PC-9 (cell line): ENCODE measurements at regions not wholly inside any gene's neighbourhood (a gene's known extent, or its start where the extent isn't known, plus 50 kb on each side); places are given as distances from the start of the nearest gene placed in this dataset.

Experiments used
- BruUV-seq: library from RNA; stranded (reverse); fragments of 400-500 nt; replicated peaks from 2 replicates; lab custom pipeline; 2021; lab: Mats Ljungman, UMichigan
- CTCF ChIA-PET: fragments of 300-600 bp; sonication (Branson Sonifier 250); formaldehyde crosslinking; loops from one replicate; lab custom pipeline; 2022; ENCODE audit warnings: antibody characterized with exemption; lab: Charles Lee
- POLR2A ChIA-PET: fragments of 300-600 bp; sonication (Branson Sonifier 250); formaldehyde crosslinking; loops from one replicate; lab custom pipeline; 2022; ENCODE audit warnings: antibody characterized with exemption; ENCODE audit not compliant: unreplicated experiment; lab: Charles Lee
- DNase-seq, 2 experiments: peaks; one replicate each; pipeline versions ENCODE4 v3.0.0 to v3.0.0-alpha.2; 2015 to 2022; ENCODE audit warnings: mixed read lengths in 1 of 2
- H2AFZ ChIP-seq: fragments of 200-600 bp; sonication (generic); 2 replicates; pipeline ENCODE4 v1.8.1; 2017; ENCODE audit warnings: antibody characterized with exemption
- H3F3A ChIP-seq: fragments of 200-600 bp; sonication (generic); 2 replicates; pipeline ENCODE4 v1.8.1; 2017; ENCODE audit warnings: antibody characterized with exemption, mild to moderate bottlenecking, low read depth; ENCODE audit not compliant: insufficient read depth
- H3K27ac ChIP-seq: fragments of 200-600 bp; sonication (generic); 2 replicates; pipeline ENCODE4 v1.6.1; 2016; ENCODE audit warnings: mixed run types
- H3K27me3 ChIP-seq: fragments of 200-600 bp; sonication (generic); 2 replicates; pipeline ENCODE4 v1.6.1; 2016; ENCODE audit warnings: low read depth, mixed run types; ENCODE audit not compliant: insufficient read depth
- H3K36me3 ChIP-seq: fragments of 200-600 bp; sonication (generic); 2 replicates; pipeline ENCODE4 v1.6.1; 2016; ENCODE audit warnings: low read depth, mixed run types
- H3K4me1 ChIP-seq: fragments of 200-600 bp; sonication (generic); replicated peaks from 2 replicates; pipeline ENCODE4 v1.6.1; 2016; ENCODE audit warnings: mixed run types; ENCODE audit not compliant: insufficient read depth
- H3K4me2 ChIP-seq: fragments of 200-600 bp; sonication (generic); 2 replicates; pipeline ENCODE4 v1.6.1; 2017; ENCODE audit warnings: mixed run types
- H3K4me3 ChIP-seq: fragments of 200-600 bp; sonication (generic); 2 replicates; pipeline ENCODE4 v1.6.1; 2016; ENCODE audit warnings: mixed run types
- H3K79me2 ChIP-seq: fragments of 200-600 bp; sonication (generic); 2 replicates; pipeline ENCODE4 v1.6.1; 2017; ENCODE audit warnings: low read depth, mixed run types
- H3K9me2 ChIP-seq: fragments of 200-600 bp; sonication (generic); 2 replicates; pipeline ENCODE4 v1.8.1; 2017; ENCODE audit warnings: mild to moderate bottlenecking; ENCODE audit not compliant: insufficient read depth
- H3K9me3 ChIP-seq: fragments of 200-600 bp; sonication (generic); 2 replicates; pipeline ENCODE4 v1.8.1; 2016; ENCODE audit warnings: low read depth; ENCODE audit not compliant: insufficient read depth
- H4K20me1 ChIP-seq: fragments of 200-600 bp; sonication (generic); 2 replicates; pipeline ENCODE4 v1.8.1; 2017; ENCODE audit not compliant: insufficient read depth
- EZH2 ChIP-seq: fragments of 200-600 bp; sonication (generic); IDR thresholded peaks from 2 replicates; pipeline ENCODE4 v1.8.0; 2017; ENCODE audit warnings: antibody characterized with exemption, low read depth
- intact Hi-C: fragments of 100-400 bp; cut with micrococcal nuclease; formaldehyde crosslinking; loops from one replicate; pipeline ENCODE4 v1.10.0; 2022; ENCODE audit not compliant: unreplicated experiment
- TF ChIP-seq, protein P1 (sequence below): fragments of 200-600 bp; sonication (generic); conservative IDR thresholded peaks from 2 replicates; pipeline ENCODE4 v1.6.1; 2017; ENCODE audit warnings: mixed run types, antibody characterized with exemption, mild to moderate bottlenecking, moderate library complexity

DNA sequence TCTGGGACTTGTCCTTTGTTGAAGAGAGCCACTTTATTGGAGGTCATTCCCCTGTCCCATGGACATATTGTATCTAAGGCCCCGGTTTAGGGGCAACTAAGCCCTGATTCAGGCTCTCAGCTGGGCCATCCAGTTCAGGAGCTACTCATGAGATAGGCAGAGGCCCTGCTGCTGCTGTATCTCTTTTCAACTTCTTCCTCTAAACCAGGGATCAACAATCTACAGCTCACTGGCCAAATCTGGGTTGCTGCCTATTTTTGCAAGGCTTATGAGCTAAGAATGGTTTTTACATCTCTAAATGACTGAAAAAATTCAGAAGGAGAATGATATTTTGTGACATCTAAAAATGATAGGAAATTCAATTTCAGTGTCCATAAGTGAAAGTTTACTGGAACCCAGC, 166.8 kb upstream of the GLI3 start:
- Histone ChIP-seq H3K9me3 (no peaks in the 10 kb centered on the region), H3K4me1 (no peaks in the 10 kb centered on the region), H3K27me3 (peaks cover 71% of the 10 kb centered on the region), H3K27ac (no peak overlapping the region), H2AFZ (no peak overlapping the region), H3K9me2 (no peaks in the 10 kb centered on the region), H3K4me2 (no peak overlapping the region), H4K20me1 (no peaks in the 10 kb centered on the region; the same call in 1 of the 2 replicates), H3F3A (no peaks in the 10 kb centered on the region), H3K79me2 (no peaks in the 10 kb centered on the region), H3K36me3 (no peaks in the 10 kb centered on the region), H3K4me3 (no peak overlapping the region)
- BruUV-seq: no TSS peak
- ChIA-PET CTCF (no interaction called here), POLR2A (no interaction called here)
- intact Hi-C loops: no loop called here
- TF ChIP-seq, protein P1, sequence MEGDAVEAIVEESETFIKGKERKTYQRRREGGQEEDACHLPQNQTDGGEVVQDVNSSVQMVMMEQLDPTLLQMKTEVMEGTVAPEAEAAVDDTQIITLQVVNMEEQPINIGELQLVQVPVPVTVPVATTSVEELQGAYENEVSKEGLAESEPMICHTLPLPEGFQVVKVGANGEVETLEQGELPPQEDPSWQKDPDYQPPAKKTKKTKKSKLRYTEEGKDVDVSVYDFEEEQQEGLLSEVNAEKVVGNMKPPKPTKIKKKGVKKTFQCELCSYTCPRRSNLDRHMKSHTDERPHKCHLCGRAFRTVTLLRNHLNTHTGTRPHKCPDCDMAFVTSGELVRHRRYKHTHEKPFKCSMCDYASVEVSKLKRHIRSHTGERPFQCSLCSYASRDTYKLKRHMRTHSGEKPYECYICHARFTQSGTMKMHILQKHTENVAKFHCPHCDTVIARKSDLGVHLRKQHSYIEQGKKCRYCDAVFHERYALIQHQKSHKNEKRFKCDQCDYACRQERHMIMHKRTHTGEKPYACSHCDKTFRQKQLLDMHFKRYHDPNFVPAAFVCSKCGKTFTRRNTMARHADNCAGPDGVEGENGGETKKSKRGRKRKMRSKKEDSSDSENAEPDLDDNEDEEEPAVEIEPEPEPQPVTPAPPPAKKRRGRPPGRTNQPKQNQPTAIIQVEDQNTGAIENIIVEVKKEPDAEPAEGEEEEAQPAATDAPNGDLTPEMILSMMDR: no peak
- no peak for TF ChIP-seq EZH2
- DNase-seq: no peak

DNA sequence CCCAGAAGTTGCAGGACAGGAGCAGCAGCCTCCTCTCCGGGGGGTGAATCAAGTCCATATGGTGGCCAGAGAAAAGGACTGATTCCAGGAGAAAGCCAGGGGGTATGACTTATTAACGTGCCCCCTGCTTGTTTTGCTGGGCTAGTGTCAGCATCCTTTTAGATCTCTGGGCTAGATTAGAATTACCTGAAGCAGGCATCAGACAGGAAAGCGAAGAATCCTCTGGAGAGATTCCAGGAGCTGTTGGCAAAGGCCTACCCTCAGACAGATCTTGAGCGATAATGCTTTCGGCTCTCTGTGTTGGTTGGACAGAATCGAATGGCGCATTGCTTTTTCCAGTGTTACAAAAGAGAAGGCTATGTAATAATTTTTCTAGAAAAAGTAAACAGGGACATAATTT, 164.0 kb upstream of the GLI3 start:
- Histone ChIP-seq H3K27me3 (peaks cover 45% of the 10 kb centered on the region), H3K9me2 (no peaks in the 10 kb centered on the region), H3K4me1 (no peaks in the 10 kb centered on the region), H3K9me3 (no peaks in the 10 kb centered on the region), H2AFZ (no peak overlapping the region), H4K20me1 (no peaks in the 10 kb centered on the region), H3F3A (no peaks in the 10 kb centered on the region), H3K4me3 (no peak overlapping the region), H3K27ac (no peak overlapping the region), H3K36me3 (no peaks in the 10 kb centered on the region), H3K79me2 (no peaks in the 10 kb centered on the region), H3K4me2 (no peak overlapping the region)
- no peak for TF ChIP-seq EZH2
- TF ChIP-seq, protein P1: no peak
- CTCF ChIA-PET: no interaction called here
- no TSS peak for BruUV-seq
- POLR2A ChIA-PET: no interaction called here
- no peak for DNase-seq
- intact Hi-C loops: no loop called here

DNA sequence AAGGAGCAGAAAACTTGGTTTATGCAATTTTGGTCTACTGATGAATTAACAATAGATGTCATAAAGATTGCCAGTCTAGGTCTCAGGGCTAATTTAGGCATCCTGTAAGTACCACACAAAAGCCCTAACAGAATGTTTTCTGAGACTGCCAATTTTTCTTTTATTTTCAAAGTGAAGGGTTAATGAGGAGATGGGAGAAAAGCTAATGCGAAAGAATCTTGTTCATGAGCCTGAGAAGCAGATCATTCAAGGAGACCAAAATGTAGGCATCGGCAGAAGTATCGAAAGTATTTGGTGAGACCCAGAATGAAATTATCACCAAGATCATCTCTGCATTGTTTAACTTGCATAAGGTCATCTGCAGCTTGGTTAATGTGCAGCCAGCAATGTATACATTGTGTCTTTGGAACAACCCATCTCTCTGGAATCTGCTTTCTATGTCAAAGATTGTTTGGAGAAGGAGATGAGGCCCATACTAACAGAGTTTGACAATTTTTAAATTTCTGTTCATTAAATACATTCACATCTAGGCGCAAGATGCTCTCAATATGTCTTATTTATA, 163.3 kb upstream of the GLI3 start:
- Histone ChIP-seq H3K4me2 (no peak overlapping the region), H3K9me3 (no peaks in the 10 kb centered on the region), H3K36me3 (no peaks in the 10 kb centered on the region), H3K27me3 (peaks cover 40% of the 10 kb centered on the region), H3K27ac (no peak overlapping the region), H2AFZ (no peak overlapping the region), H3K4me3 (no peak overlapping the region), H4K20me1 (no peaks in the 10 kb centered on the region), H3F3A (no peaks in the 10 kb centered on the region), H3K4me1 (no peaks in the 10 kb centered on the region), H3K9me2 (no peaks in the 10 kb centered on the region), H3K79me2 (no peaks in the 10 kb centered on the region)
- no TSS peak for BruUV-seq
- ChIA-PET POLR2A (no interaction called here), CTCF (no interaction called here)
- DNase-seq: no peak
- intact Hi-C loops: no loop called here
- TF ChIP-seq EZH2: no peak
- TF ChIP-seq, protein P1: no peak
